HG02884 (cell line): ENCODE measurements at regions not wholly inside any gene's neighbourhood (a gene's known extent, or its start where the extent isn't known, plus 50 kb on each side); places are given as distances from the start of the nearest gene placed in this dataset.

Experiments
- ATAC-seq: cut with Tn5 transposase; IDR thresholded peaks from one replicate; pipeline ENCODE4 v1.9.1; 2021; ENCODE audit warnings: mild to moderate bottlenecking, moderate library complexity; ENCODE audit not compliant: unreplicated experiment

- no peak for ATAC-seq
These were observed 207.6 kb downstream of the CETN3 start for GRCh38 chr5:90201923-90202322.

GRCh38 chr5:90193185-90193822 lies 216.3 kb downstream of the CETN3 start:
- ATAC-seq: no peak

GRCh38 chr5:90191352-90192045 lies 218.1 kb downstream of the CETN3 start:
- no peak for ATAC-seq

GRCh38 chr5:90185897-90186468 lies 223.6 kb downstream of the CETN3 start:
- no peak for ATAC-seq

GRCh38 chr5:90184764-90185163 lies 224.8 kb downstream of the CETN3 start:
- no peak for ATAC-seq

- ATAC-seq: no peak
These were observed 226.8 kb downstream of the CETN3 start for GRCh38 chr5:90182726-90183125.

GRCh38 chr5:90174236-90174635 lies 235.3 kb downstream of the CETN3 start:
- no peak for ATAC-seq

- ATAC-seq: no peak
These were observed 236.1 kb downstream of the CETN3 start for GRCh38 chr5:90173299-90174030.

GRCh38 chr5:90171466-90171865 lies 238.1 kb downstream of the CETN3 start:
- ATAC-seq: no peak

GRCh38 chr5:90170261-90170660 lies 239.3 kb downstream of the CETN3 start:
- no peak for ATAC-seq

- no peak for ATAC-seq
These were observed 240.5 kb downstream of the CETN3 start for GRCh38 chr5:90169078-90169477.

- ATAC-seq: no peak
These were observed 241.2 kb downstream of the CETN3 start for GRCh38 chr5:90168399-90168798.

- ATAC-seq: no peak
These were observed 242.7 kb downstream of the CETN3 start for GRCh38 chr5:90166816-90167215.

- ATAC-seq: no peak
These were observed 247.2 kb downstream of the CETN3 start for GRCh38 chr5:90162324-90162723.

GRCh38 chr5:90161414-90161813 lies 248.1 kb downstream of the CETN3 start:
- ATAC-seq: peak; percentile 73

GRCh38 chr5:90158131-90158530 lies 251.4 kb downstream of the CETN3 start:
- ATAC-seq: no peak

- no peak for ATAC-seq
These were observed 256.5 kb downstream of the CETN3 start for GRCh38 chr5:90153031-90153430.

- no peak for ATAC-seq
These were observed 264.8 kb downstream of the CETN3 start for GRCh38 chr5:90144625-90145327.

- no peak for ATAC-seq
These were observed 267.0 kb downstream of the CETN3 start for GRCh38 chr5:90142541-90142940.

GRCh38 chr5:90141984-90142383 lies 267.6 kb downstream of the CETN3 start:
- no peak for ATAC-seq

GRCh38 chr5:90136952-90137528 lies 272.5 kb downstream of the CETN3 start:
- ATAC-seq: no peak
